GM19467 (cell line): ENCODE measurements at regions not wholly inside any gene's neighbourhood (a gene's known extent, or its start where the extent isn't known, plus 50 kb on each side); places are given as distances from the start of the nearest gene placed in this dataset.
"Not testable (repeated sequence)": the region's sequence is repeated elsewhere in the genome, so short reads cannot be mapped to it uniquely, and the experiment has no call there.

Source experiments
- ATAC-seq: cut with Tn5 transposase; IDR thresholded peaks from one replicate; pipeline ENCODE4 v1.9.1; 2021; ENCODE audit warnings: mild to moderate bottlenecking, moderate library complexity; ENCODE audit not compliant: unreplicated experiment

DNA sequence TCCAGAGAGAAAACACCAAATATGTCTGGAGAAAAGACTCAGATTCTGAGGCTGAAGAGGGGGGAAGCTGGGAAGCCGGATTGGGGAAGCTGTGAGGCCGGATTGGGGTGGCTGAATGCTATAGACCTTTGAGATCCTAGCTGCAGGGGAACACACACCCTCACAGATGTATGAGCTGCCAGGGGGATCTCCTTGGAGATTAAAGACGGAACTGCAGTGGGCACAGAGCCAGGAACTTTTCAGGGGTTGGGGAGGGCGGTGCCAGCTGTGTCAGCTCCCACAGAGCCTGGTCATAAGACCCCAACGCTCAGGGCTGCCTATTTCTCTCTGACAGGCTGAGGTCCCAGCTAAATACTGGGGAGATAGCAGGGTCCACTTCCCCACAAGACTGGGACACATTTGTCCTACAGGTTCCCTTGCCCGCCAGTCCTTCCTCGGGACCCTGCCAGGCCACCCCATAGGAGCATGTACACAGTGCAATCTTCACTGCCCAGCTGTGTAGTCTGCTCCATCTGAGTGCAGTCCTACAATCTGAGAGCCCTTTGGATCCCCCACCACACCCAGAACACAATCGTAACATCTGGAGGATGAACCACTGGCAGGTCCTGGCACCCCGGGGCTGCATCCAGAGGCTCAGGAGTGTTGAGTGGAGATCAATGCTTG lies 1893.9 kb downstream of the PCDH9 start:
- no peak for ATAC-seq

DNA sequence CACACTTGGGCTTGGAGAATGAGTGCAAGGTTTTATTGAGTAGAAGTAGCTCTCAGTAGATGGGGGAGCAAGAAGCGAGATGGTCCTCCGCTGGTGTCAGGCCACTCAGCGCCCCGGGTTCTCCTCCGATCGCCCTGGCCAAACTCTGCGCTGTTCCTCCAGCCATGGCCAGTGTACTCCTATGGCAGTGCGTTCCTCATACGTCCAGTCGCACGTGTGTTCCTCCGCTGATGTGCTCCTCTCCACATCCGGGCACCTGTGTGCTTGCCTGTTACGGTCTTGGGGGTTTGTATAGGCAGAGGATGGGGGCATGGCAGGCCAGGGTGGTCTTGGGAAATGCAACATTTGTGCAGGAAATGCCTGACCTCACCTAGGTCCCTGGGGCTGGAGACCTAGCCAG lies 1899.4 kb downstream of the PCDH9 start:
- ATAC-seq, result no peak

DNA sequence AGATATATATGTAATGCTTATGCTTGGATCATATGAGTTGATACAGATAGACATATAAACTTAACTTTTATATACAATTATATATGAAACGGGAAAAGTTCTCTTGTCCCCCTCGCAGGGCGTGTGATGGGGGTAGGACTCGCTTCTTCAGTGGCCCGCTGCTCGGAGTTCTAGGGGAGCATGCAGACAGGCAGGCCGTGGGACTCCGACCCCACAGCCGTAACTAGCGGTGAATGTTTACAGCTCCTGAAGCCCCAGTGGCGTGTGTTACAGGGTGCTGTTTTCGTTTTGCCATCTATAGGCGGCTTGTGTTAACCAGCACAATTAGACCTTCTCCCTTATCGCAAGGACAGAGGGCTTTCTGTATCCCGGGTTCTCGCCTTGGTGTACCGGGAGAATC lies 1899.8 kb downstream of the PCDH9 start:
- ATAC-seq, result no peak

DNA sequence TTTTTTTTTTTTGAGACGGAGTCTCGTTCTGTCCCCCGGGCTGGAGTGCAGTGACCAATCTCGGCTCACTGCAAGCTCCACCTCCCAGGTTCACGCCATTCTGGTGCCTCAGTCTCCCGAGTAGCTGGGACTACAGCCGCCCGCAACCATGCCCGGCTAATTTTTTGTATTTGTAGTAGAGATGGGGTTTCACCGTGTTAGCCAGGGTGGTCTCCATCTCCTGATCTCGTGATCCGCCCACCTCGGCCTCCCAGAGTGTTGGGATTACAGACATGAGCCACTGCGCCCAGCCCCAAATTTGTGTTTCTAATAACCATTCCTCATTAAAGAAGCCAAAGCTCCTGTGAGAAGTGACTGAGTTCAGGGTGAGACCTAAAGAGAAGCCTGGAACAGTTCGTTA lies 1906.9 kb downstream of the PCDH9 start:
- not testable (repeated sequence) for ATAC-seq

DNA sequence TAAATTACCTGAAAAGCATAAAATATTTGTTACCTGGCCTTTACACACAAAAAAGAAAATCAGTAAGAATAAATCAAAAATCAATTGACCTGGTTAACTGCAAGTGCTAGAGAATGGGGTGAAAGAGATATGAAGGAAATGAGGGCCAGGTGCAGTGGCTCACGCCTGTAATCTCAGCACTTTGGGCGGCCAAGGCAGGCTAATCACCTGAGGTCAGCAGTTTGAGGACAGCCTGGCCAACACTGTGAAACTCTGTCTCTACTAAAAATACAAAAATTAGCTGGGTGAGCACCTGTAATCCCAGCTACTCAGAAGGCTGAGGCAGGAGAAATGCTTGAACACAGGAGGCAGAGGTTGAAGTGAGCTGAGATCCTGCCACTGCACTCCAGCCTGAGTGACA lies 1908.7 kb downstream of the PCDH9 start:
- not testable (repeated sequence) for ATAC-seq

DNA sequence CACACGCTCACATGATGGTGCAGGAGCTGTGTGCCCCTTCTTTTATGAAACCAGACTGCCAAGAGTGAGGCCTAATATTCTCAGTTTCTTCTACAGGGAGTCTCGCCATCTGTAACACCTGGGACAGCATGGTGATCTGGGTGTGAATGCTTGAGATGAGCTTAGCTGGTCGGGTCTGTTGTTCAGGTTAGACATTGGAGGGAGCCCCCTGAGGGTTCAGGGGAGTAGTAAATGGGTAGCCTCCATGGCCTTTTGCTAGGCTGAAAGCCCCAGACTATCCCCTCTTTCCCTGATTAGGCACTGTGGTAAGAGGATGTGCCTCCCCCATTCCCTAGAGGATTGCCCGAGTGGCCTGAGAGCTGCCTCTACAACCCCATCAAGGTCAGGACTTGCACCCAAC lies 1916.1 kb downstream of the PCDH9 start:
- ATAC-seq, result no peak

DNA sequence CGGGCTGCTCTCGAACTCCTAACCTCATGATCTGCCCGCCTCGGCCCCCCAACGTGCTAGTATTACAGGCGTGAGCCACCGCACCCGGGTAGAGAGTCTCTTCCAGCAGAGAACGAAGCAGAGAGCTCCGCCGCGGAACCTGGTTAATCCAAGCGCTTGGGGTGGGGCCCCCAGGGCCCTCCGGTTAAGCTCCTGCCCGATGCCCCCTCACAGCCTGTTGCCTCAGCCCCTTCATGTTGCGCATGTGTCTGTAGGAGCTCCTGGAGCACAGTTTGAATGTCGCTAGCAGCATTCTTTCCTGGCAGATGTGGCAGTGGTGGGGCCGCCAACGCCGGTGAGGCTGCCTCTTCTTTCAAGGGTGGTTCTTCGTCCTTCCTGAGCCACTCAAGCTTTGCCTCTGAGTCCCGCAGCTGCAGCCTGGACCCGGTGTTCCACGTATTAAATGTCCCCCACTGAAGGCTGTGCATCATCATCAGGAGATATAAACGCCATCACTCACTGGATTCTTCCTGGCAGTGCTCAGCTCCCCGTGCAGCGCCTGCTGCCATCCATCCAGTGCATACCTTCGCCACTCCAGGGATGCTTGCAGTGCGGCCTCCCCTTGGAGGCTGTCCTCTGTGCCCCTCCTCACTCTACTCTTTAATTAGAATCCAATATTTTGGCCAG lies 1919.3 kb downstream of the PCDH9 start:
- no peak for ATAC-seq

DNA sequence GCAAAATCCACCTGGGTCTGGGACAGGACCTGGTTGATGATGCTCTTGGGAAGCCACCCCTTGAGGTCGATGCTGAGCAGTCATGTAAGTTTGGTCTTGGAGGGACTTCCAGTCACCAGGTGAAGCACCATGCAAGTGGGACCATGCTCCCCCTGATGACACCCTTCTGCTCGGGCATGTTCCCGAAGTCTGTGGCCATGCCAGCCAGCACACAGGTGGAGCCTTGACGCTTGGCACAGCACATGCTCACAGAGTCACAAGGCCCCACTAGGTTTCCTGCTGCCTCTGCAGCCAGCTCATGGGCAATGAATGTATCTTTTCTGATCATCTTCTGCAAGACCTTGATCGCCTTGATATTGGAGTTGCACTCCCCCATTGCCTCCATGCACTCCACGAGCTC lies 1920.2 kb downstream of the PCDH9 start:
- ATAC-seq, result no peak

DNA sequence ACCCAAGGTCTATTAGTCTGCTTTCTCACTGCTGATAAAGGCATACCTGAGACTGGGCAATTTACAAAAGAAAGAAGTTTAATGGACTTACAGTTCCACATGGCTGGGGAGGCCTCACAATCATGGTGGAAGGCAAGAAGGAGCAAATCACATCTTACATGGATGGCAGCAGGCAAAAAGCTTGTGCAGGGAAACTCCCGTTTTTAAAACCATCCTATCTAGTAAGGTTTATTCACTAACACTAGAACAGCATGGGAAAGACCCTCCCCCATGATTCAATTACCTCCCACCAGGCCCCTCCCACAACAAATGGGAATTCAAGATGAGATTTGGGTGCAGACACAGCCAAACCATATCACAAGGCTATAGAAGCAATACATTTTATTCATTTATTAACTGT lies 1921.4 kb downstream of the PCDH9 start:
- not testable (repeated sequence) for ATAC-seq

DNA sequence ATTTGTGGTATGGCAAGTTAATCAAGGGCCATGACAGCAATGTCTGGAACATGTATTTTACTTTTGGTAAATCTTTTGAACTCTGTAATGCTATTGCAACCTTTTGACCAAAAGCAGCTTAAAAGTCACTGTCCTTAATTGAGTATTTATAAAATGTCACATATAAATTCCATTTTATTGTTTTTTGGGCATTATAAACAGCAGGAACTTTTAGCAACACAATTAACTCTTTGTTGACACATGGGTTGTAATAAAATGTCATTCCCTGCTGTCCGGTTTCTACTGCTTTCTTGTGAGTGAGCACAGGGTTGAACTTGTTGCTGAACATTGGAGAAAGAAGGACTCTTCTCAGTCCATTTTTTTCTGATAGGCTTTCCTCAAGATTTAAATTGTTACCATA lies 1923.1 kb downstream of the PCDH9 start:
- no peak for ATAC-seq

DNA sequence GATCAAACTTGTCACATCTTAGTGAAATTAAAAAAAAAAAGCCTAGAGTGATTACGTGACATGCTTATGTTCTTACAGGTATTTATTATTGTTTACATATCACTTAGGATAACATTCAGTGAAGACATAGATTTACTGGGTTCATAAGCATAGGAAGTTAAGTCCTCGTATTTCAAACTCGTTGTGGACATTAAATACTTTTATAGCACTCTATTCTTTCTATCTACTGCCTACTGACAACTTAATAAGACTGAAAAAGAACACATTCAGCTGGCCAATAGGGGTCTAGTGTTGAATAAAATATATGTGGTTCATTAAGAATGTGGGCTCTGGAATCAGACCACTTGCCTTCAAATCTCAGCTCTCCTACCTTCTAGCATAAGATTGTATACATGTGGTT lies 1927.4 kb downstream of the PCDH9 start:
- no peak for ATAC-seq

DNA sequence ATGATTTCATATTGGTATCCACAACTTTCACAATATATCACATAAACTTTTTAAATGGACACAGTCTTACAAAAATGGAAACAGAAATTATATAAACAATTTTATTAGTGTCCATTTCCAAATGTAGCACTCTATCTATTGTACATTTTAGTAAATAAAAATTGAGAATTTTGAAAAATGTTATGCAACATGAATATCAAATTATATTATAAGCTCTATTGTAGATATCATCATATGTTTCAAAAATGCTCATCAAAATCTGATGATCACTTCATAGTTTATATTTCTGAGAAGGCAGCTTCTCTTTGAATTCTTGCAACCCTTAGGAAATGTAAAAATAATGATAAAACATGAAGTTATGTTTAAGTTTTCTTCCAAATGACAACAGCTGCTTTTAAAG lies 1928.6 kb downstream of the PCDH9 start:
- ATAC-seq, result no peak

DNA sequence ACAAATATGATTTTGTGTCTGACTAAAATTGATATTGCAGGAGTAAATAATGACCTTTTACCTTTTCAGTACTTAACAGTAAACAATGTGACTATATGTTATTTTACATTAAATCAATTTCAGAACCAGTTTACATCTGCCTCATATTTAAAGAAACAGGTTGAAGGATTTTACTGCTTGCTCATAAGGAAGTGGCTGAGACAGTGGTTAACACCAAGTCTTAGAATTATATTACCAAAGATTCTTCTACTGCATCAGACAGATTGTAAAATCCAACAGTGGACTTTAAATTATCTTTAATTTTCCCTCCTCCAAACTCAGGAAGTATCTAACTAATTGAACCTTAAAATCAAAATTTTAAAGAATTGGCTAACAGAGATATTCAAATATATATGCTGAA lies 1929.9 kb downstream of the PCDH9 start:
- no peak for ATAC-seq

DNA sequence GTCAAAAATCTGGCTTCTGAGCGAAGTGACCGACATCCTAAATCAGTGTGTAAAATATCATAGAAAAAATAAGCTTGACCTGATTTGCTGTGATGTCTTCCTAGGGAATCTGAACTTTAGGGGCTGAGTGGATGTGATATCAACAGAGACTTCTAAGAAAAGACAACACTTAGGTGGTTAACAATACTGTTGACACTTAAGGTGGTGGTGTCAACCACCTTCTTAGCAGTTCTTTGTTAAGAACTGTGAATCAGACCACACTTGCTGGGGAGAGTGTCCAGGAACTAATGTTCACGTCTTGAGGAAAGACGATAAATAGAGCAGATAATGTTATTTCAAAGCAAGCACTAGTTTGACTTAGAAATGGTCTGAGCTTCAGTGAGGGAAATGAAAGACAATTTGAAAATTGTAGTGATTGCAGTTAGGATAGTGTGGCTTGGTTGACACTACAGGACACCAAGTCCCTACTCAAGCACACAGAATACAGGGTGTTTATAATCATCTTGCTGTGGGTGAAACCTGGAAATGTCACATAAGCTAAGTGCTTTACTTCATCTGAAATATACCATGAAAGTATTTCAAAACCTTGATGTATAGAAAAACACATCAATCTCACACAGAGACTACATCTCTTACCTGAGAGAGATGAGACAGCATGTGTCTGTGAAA lies 1936.5 kb downstream of the PCDH9 start:
- no peak for ATAC-seq

DNA sequence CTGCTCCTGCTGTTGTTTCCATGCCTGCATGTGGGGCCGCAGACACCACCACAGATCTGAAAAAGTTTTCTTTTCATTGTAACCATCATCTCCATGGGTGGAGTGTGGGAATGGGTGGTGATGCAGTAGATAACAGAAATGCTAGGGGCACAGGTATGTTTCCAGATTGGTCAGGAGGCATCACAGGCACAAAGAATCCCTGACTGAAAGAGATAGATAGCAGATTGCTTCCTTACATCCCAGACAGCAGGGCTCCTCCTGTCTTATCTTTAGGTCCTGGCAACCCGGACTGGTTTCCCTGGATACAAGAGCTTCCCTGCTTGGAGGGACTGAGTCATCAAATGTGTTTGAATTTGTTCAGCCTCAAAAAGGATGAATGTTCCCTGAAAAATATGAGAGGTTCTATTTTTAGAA lies 1937.6 kb downstream of the PCDH9 start:
- ATAC-seq, result no peak

DNA sequence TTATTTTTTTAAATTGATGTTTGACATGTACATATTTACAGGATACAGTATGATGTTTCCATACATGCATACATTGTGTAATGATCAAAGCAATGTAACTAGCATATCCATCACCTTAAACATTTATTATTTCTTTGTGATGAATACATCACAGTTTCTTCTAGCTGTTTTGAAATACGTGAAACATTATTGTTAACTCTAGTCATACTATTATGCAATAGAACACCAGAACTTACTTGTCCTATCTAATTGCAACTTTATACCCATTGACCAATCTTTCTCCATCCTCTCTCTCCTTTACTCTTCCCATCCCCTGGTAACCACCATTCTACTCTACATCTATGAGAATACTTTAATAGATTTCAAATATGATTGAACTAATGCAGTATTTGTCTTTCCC lies 1942.7 kb downstream of the PCDH9 start:
- no peak for ATAC-seq

DNA sequence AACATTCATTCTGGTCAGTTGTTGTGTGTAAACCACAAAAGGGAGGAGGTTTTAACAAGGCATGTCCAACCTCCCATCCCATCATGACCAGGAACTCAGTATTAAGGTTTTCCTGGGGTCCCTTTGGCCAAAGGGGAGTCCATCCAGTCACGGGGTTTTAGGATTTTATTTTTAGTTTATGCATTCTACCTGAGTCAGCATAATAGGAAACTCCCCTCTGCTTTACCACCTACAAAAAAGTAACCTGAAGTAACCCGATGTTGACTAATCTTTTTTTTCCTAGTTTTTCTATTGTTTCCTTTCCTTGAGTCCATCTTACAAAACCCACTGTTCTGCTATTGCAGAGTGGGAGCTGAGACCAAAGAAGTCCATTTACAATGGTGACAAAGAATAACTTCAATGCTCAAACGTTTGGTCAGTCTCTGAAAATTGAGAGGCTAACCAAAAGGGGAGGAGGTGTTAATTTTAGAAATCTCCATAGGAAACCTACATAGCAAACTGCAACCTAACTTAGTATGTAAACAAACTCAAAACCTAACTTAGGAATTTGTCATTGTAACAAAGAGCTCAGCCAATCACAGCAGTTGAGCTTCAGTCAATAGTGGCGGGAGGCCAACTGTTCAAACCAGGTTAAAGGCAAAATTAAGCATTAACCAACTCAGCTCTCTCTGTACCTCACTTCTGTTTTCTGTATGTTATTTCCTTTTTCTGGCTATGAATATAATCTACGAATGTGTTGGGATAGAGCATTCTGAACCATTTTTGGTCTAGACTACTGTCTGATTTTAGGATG lies 1954.1 kb downstream of the PCDH9 start:
- ATAC-seq, result no peak

DNA sequence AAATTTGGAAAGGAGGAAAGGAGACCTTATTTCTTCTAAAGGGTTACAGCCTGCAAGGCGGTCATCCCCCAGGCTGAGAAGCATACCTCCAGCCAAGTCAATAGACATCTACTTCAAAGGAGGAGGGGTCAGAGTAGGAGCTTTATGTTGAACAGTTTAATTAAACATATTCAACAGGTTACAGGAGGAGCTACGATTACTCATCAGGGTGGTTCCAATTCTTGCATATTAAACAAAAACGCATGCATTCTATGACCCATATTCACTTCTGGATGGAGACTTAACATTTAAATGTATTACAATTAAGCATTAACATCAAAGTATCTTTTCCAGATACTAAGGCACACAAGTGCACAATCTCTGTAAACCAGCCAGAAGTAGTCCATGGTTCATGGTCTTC lies 1955.0 kb downstream of the PCDH9 start:
- no peak for ATAC-seq

DNA sequence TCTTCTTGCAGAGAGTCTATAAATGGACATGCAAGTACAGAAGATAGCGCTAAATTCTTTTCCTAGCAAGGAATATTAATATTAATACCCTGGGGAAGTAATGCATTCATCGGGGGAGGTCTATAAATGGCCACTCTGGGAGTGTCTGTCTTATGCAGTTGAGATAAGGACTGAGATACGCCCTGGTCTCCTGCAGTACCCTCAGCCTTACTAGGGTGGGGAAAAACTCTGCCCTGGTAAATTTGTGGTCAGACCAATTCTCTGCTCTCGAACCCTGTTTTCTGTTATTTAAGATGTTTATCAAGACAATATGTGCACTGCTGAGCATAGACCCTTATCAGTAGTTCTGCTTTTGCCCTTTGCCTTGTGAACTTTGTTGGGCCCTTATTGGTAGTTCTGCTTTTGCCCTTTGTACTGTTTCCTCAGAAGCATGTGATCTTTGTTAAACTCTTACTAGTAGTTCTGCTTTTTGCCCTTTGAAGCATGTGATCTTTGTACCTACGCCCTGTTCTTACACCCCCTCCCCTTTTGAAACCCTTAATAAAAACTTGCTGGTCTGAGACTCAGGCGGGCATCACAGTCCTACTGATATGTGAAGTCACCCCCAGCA lies 1956.2 kb downstream of the PCDH9 start:
- not testable (repeated sequence) for ATAC-seq

DNA sequence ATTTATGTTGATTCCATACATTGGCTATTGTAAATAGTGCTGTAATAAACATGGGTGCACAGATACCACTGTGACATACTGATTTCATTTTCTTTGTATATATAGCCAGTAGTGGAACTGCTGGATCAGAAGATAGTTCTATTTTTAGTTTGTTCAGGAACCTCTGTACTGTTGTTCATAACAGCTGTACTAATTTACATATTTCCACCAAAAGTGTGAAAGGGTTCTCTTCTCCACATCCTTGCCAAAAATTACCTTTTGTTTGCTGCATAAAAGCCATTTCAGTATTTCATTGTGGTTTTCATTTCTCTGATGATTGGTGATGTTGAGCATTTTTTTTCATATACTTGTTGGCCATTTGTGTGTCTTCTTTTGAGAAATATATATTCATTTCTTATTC lies 1962.1 kb downstream of the PCDH9 start:
- ATAC-seq, result no peak

DNA sequence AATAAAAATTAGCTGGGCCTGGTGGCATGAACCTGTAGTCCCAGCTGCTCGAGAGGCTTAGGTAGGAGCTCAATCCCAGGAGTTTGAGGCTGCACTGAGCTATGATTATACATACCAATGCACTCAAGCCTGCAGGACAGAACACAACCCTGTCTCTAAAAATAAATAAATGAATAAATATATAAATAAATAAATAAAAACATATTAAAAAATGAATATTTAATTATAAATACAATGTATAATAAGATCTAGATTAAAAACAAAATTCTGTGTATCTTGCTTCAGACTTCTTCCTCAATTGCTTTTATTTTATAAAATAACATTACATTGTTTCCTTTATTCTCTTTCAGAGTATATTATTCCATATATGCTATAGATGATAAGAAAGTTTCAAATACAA lies 1964.1 kb downstream of the PCDH9 start:
- ATAC-seq, result no peak
